CD1c-positive myeloid dendritic cell (primary cell): ENCODE measurements at regions not wholly inside any gene's neighbourhood (a gene's known extent, or its start where the extent isn't known, plus 50 kb on each side); places are given as distances from the start of the nearest gene placed in this dataset.

Experiments used
- DNase-seq: peaks from one replicate; pipeline ENCODE4 v3.0.0-alpha.2; 2016; ENCODE audit errors: extremely low spot score

DNA sequence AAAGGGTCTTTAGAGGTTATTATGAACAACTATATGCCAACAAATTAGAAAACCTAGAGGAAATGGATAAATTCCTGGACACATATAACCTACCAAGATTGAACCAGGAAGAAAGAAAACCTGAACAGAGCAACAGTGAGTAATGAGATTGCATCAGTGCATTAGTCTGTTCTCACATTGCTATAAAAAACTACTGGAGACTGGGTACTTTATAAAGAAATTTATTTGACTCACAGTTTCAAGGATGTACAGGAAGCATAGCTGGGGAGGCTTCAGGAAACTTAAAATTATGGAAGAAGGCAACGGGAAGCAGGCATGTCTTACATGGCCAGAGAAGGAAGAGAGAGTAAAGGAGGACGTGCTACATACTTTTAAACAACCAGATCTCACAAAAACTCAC is 70.8 kb upstream of the GNAZ start:
- peak; percentile 43 for DNase-seq

GRCh38 chr22:23000657-23001347 is 69.5 kb upstream of the GNAZ start:
- DNase-seq = peak; percentile 68

DNA sequence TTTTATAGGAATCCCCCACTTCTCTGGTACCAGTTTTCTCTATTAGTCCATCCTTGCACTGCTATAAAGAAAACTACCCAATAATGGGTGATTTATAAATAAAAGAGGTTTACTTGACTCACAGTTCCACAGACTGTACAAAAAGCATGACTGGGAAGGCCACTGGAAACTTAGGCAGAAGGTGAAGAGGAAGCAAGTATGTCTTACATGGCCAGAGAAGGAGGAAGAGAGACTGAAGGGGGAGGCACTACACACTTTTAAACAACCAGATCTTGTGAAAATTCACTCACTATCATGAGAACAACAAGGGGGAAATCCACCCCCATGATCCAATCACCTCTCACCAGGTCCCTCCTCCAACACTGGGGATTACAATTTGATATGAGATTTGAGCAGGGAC is 68.9 kb upstream of the GNAZ start:
- peak; percentile 59 for DNase-seq

- no peak for DNase-seq
Measured at GRCh38 chr22:23002612-23003180, 67.6 kb upstream of the GNAZ start.

DNA sequence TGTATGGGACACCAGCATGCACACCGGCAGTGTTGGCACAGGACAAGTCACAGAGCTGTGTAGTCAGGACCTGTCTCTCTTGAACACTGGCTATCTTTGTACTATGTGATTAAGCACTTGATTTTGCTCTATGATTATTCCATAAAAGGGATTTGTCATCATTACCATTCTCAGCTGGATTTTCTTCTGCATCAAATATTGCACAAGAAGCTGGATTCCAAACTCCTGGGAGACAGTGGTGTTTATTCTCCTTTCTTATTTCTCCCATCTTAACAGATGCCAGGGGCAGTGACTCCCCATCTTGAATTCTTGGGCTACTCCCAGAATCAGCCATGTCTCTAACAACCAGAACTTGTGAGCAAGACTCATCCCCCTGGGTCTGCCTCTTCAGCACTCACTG is 62.5 kb upstream of the GNAZ start:
- DNase-seq = no peak

DNA sequence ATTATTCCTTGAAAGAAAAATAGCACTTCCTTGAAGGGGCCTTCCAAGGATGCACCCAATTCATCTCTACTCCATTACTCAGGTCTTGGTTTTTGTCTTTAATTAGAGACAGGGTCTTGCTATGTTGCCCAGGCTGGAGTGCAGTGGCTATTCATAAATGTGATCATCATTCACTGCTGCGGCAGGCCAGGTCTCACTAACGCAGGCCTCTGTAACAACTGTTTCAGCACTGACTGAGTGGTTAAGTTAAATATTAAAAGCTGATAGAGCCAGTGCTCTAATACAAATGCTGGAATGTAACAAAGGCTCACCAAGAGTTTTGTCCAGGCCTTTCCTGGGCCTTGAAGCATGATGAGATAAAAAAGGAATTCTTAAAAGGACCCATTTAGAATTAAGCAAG is 61.4 kb upstream of the GNAZ start:
- no peak for DNase-seq
